ENCODE measurements at regions not wholly inside any gene's neighbourhood (a gene's known extent, or its start where the extent isn't known, plus 50 kb on each side); places are given as distances from the start of the nearest gene placed in this dataset.

DNA sequence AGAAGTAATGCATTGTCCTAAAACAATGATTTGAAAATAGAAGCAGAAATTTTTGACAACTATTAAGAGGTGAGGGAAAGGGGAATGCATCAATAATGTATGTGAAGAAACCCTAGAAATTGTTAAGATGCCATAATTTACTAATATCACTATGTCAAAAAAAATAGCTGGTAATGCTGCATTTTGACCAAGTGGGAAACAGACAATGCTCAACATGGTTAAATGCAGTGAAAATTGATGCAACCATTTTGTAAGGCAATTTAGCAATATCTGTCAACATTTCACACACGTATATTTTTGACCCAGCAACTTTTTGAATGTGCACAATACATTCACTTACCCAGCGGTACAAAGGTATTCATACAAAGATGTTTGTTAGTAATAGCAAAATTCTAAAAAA, 381.6 kb downstream of the CDH11 start:
- no peak for TF ChIP-seq CTCF (IDR thresholded peaks at IDR 0.05)
- no peak for TF ChIP-seq POLR2A (IDR thresholded peaks at IDR 0.05)
